RWPE1 (cell line): ENCODE measurements at regions not wholly inside any gene's neighbourhood (a gene's known extent, or its start where the extent isn't known, plus 50 kb on each side); places are given as distances from the start of the nearest gene placed in this dataset.

Source experiments
- CTCF ChIA-PET: fragments of 350-600 bp; sonication (Branson Sonifier 250); formaldehyde crosslinking; extraction: SDS; loops from one replicate; lab custom pipeline; 2021; lab: Yijun Ruan, JAX
- POLR2A ChIA-PET: fragments of 400-600 bp; formaldehyde crosslinking; extraction: SDS; loops from one replicate; lab custom pipeline; 2020; ENCODE audit warnings: antibody characterized with exemption; ENCODE audit not compliant: low non-redundant PET; lab: Yijun Ruan, JAX
- DNase-seq: peaks from one replicate; pipeline ENCODE4 v3.0.0; 2012; ENCODE audit warnings: low spot score
- H3K27ac ChIP-seq: fragments of 450-650 bp; 2 replicates; pipeline ENCODE4 v1.5.1; 2017
- CTCF ChIP-seq: fragments of 450-650 bp; conservative IDR thresholded peaks from 2 replicates; pipeline ENCODE4 v1.5.1; 2017; ENCODE audit warnings: low read depth, mild to moderate bottlenecking

GRCh38 chr6:168208854-168209253 lies 110.7 kb downstream of the DACT2 start:
- ChIA-PET CTCF (interaction anchor here (0.6 kb wide), 1 partner anchor 43 kb away, joined by 3 read pairs; no protein-coding TSS in a partner anchor), POLR2A (no interaction called here)
- TF ChIP-seq CTCF = no peak
- no peak for DNase-seq
- H3K27ac ChIP-seq = no peak overlapping the region

- no peak for TF ChIP-seq CTCF
- H3K27ac ChIP-seq = no peak overlapping the region
- no peak for DNase-seq
- POLR2A ChIA-PET = no interaction called here
- CTCF ChIA-PET = interaction anchor here (0.6 kb wide), 1 partner anchor 44 kb away, joined by 3 read pairs; no protein-coding TSS in a partner anchor
These were observed 111.2 kb downstream of the DACT2 start for GRCh38 chr6:168208402-168208801.

- no peak for DNase-seq
- no peak for TF ChIP-seq CTCF
- ChIA-PET POLR2A (no interaction called here), CTCF (no interaction called here)
- no peak overlapping the region for H3K27ac ChIP-seq
These were observed 112.0 kb downstream of the DACT2 start for GRCh38 chr6:168207421-168208175.

GRCh38 chr6:168206661-168207274 lies 112.8 kb downstream of the DACT2 start:
- no peak for TF ChIP-seq CTCF
- no peak overlapping the region for H3K27ac ChIP-seq
- DNase-seq = no peak
- CTCF ChIA-PET = no interaction called here
- POLR2A ChIA-PET = no interaction called here

GRCh38 chr6:168206186-168206585 lies 113.4 kb downstream of the DACT2 start:
- no peak overlapping the region for H3K27ac ChIP-seq
- POLR2A ChIA-PET = no interaction called here
- TF ChIP-seq CTCF = no peak
- CTCF ChIA-PET = interaction anchor here (0.6 kb wide), 1 partner anchor 109 kb away, joined by 3 read pairs; no protein-coding TSS in a partner anchor
- DNase-seq = no peak

GRCh38 chr6:168201799-168202198 lies 117.8 kb downstream of the DACT2 start:
- no peak for DNase-seq
- no peak for TF ChIP-seq CTCF
- ChIA-PET POLR2A (no interaction called here), CTCF (interaction anchor here (1.2 kb wide), 1 partner anchor 113 kb away, joined by 3 read pairs; no protein-coding TSS in a partner anchor)
- H3K27ac ChIP-seq = no peak overlapping the region
